Ovary (tissue), 7 donors: ENCODE measurements at regions not wholly inside any gene's neighbourhood (a gene's known extent, or its start where the extent isn't known, plus 50 kb on each side); places are given as distances from the start of the nearest gene placed in this dataset.

Experiments used
- DNase-seq, 5 donors: peaks; one replicate each; pipeline ENCODE4 v3.0.0-alpha.2; 2019 to 2020
- H3K27ac ChIP-seq, 2 donors: fragments of 200-600 bp; one replicate each; pipeline versions ENCODE4 v1.5.1 to v1.8.0; 2019 to 2022
- H3K27me3 ChIP-seq: fragments of 200-600 bp; one replicate; pipeline ENCODE4 v1.8.0; 2022
- H3K36me3 ChIP-seq: fragments of 200-600 bp; sonication (generic); one replicate; pipeline ENCODE4 v1.5.1; 2019
- H3K4me1 ChIP-seq: one replicate; pipeline ENCODE4 v1.8.1; 2013; ENCODE audit warnings: mild to moderate bottlenecking, moderate library complexity; ENCODE audit not compliant: insufficient read depth
- H3K4me3 ChIP-seq: fragments of 200-600 bp; sonication (generic); one replicate; pipeline ENCODE4 v1.5.1; 2017
- H3K9me3 ChIP-seq, 2 donors: fragments of 200-600 bp in 1 of 2; sonication (generic) in 1 of 2; one replicate each; pipeline versions ENCODE4 v1.5.1 to v1.8.1; 2013 to 2019; ENCODE audit warnings: mild to moderate bottlenecking in 1 of 2, moderate library complexity in 1 of 2
- EP300 ChIP-seq: sonication (generic); formaldehyde crosslinking; IDR thresholded peaks from one replicate; pipeline ENCODE4 v1.6.1; 2017; ENCODE audit warnings: antibody characterized with exemption
- POLR2A ChIP-seq: fragments of 450-650 bp; IDR thresholded peaks from one replicate; pipeline ENCODE4 v1.6.1; 2017; ENCODE audit warnings: antibody characterized with exemption, mild to moderate bottlenecking, moderate library complexity
- WGBS, 3 donors: extraction: QIAGEN DNeasy Blood & Tissue Kit in 1 of 3; methylation state at CpG; one replicate each; pipeline versions ENCODE4 v1.1.5 to v1.1.7; 2013 to 2017; 5-methylcytosine and 5-hydroxymethylcytosine counted together
- intact Hi-C, 4 donors: fragments of 100-400 bp; cut with DNase I; formaldehyde crosslinking; loops; one replicate each; pipeline versions ENCODE4 v1.11.0 to v1.15.1; 2022 to 2023
- TF ChIP-seq, protein P1 (sequence below), 3 donors: fragments of 450-650 bp in 2 of 3; fragments of 200-600 bp in 1 of 3; IDR thresholded peaks; one replicate each; pipeline versions ENCODE4 v1.5.1 to v1.8.0; 2016 to 2022; ENCODE audit warnings: antibody characterized with exemption in 3 of 3, mild to moderate bottlenecking in 1 of 3
- donor health status: DM: no; HTN: no; CAD: no; lungs with moderate emphysema.
- donor health status: DM: no; HTN: no; CAD: no.
- donor health status: Bipolar disorder and iron deficiency.
- donor health status: DM: no; HTN: no; CAD: no.
- donor health status: DM: yes; HTN: yes; CAD: no.

DNA sequence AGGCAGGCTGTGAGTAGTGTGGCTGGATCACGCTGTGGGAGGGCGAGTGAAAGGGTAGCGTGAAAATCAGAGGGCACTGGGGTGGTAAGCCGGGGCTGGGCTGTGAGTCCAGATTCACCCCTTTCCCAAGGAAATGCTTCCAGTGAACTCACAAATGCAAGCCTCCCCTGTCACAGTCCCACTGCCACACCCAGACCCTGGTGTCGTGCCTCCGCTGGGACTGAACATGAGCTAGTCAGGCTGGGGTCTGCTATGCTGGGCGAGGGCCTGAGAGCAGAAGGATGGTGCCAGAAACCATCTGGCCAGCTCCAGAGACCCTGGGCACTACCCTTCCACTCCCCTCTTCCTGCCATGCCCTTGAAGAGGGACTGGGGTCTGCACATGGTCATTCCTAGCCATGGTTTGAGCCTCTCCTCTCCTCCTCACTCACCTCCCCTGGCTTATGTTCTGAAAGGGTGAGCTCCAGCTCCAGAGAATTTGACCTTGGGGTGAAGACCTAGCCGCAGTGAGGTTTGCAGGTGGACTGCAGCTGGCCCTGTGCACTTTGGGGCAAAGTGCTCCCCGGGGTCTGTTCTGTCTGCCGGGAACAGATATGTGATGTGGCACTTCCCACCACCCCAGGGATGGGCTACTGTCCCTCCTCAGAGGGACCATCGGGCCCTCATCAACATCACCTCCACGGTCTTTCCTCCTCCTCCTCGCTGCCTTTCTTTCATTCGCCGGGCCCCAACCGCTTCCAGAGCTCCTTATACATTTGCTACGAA is 365.6 kb downstream of the RPS6KC1 start:
- H3K27ac ChIP-seq: no peak overlapping the region
- DNase-seq: no peak
- no peaks in the 10 kb centered on the region for H3K27me3 ChIP-seq
- no peaks in the 10 kb centered on the region for H3K36me3 ChIP-seq
- intact Hi-C loops: no loop called here
- WGBS, 3 donors: 78 to 86% (median 83%) methylated on average over 17 of the region's 17 CpGs
- H3K4me1 ChIP-seq: no peaks in the 10 kb centered on the region
- no peak overlapping the region for H3K4me3 ChIP-seq
- no peaks in the 10 kb centered on the region for H3K9me3 ChIP-seq
- TF ChIP-seq POLR2A (no peak), EP300 (no peak)
- TF ChIP-seq, protein P1, sequence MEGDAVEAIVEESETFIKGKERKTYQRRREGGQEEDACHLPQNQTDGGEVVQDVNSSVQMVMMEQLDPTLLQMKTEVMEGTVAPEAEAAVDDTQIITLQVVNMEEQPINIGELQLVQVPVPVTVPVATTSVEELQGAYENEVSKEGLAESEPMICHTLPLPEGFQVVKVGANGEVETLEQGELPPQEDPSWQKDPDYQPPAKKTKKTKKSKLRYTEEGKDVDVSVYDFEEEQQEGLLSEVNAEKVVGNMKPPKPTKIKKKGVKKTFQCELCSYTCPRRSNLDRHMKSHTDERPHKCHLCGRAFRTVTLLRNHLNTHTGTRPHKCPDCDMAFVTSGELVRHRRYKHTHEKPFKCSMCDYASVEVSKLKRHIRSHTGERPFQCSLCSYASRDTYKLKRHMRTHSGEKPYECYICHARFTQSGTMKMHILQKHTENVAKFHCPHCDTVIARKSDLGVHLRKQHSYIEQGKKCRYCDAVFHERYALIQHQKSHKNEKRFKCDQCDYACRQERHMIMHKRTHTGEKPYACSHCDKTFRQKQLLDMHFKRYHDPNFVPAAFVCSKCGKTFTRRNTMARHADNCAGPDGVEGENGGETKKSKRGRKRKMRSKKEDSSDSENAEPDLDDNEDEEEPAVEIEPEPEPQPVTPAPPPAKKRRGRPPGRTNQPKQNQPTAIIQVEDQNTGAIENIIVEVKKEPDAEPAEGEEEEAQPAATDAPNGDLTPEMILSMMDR (IDR thresholded peaks at IDR 0.05): no peak

DNA sequence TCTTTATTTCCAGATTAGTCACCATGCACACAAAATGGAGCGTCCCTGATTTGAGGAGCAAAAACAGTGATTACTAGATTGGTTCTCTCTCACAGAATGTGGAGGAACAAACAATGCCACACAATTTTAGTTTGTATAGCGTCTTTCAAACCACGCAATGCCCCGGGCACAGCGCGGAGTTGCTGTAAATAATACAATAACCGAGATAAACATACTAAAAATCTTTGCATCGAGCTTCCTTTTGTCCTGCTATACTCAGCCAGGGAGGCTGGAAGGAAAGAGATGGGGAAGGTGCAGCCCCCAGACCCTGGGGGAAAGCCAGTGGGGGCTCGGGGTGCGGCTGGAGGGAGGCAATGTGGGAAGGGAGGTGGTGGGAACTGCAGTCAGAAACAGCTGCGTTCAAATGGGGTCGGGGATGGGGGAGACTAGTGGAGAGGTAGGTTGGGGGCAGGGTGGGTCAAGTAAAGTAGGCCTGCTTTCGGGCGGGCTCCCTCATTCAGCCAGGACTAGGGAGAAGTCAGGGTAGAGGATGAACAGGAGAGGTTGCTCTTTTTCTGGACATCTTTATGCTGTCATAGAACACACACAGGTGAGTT is 366.3 kb downstream of the RPS6KC1 start:
- Histone ChIP-seq H3K27ac (no peak overlapping the region), H3K4me3 (no peak overlapping the region), H3K36me3 (no peaks in the 10 kb centered on the region), H3K4me1 (no peaks in the 10 kb centered on the region), H3K27me3 (no peaks in the 10 kb centered on the region), H3K9me3 (no peaks in the 10 kb centered on the region)
- DNase-seq: no peak
- intact Hi-C loops: no loop called here
- TF ChIP-seq, protein P1 (IDR thresholded peaks at IDR 0.05): no peak
- TF ChIP-seq POLR2A (no peak), EP300 (no peak)
- 89 to 90% (median 89%) methylated on average over 14 of the region's 14 CpGs for WGBS, 3 donors

GRCh38 chr1:213417846-213418245 is 366.8 kb downstream of the RPS6KC1 start:
- 61 to 79% (median 62%) methylated on average over 5 of the region's 5 CpGs for WGBS, 3 donors
- no peak overlapping the region for H3K4me3 ChIP-seq
- no peaks in the 10 kb centered on the region for H3K4me1 ChIP-seq
- intact Hi-C loops: no loop called here
- no peaks in the 10 kb centered on the region for H3K36me3 ChIP-seq
- no peaks in the 10 kb centered on the region for H3K27me3 ChIP-seq
- no peak overlapping the region for H3K27ac ChIP-seq
- no peaks in the 10 kb centered on the region for H3K9me3 ChIP-seq
- DNase-seq: no peak
- TF ChIP-seq EP300: no peak
- no peak for TF ChIP-seq POLR2A
- TF ChIP-seq, protein P1 (IDR thresholded peaks at IDR 0.05): no peak

DNA sequence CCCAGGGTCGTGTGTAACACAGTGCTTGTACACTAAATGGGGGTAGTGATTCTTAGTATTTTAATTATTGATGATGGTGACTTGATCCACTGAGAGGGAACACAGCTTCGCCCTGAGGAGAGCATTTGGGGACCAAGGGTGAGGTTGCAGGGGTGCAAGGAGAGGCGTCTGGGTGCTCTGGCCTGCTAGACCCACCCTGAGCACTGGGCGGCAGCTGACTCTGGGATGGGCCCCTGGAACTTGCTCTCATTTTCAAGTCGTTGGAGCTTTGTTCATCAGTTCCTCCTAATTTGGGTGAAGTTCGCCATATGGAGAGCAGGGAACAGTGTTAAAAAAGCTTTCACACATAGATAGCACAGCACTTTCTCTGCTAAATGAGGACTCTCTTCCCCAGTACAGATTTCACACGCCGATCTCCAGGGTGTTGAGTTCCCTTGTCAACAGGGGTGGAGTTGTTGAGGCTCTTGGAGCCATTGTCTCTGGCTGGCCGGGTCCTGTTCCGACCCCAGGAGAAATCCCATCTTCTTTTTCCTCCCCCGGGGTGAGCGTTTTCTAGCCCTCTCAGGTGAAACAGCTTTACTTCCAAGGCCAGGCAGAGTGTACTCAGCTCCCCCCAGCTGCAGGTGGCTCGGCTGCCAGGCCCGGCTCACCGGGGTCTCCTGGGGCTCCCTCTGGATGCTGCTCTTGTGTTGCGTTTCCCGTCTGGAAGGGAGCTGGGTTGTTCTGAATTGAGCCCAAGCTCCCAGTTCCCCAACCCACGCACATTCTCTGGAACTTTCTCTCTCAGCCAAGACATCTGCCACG is 367.4 kb downstream of the RPS6KC1 start:
- no peaks in the 10 kb centered on the region for H3K9me3 ChIP-seq
- H3K36me3 ChIP-seq: no peaks in the 10 kb centered on the region
- no peaks in the 10 kb centered on the region for H3K4me1 ChIP-seq
- no peak for DNase-seq
- H3K27me3 ChIP-seq: no peaks in the 10 kb centered on the region
- no peak for TF ChIP-seq EP300
- TF ChIP-seq, protein P1 (IDR thresholded peaks at IDR 0.05): no peak
- TF ChIP-seq POLR2A: no peak
- H3K27ac ChIP-seq: no peak overlapping the region
- intact Hi-C loops: no loop called here
- no peak overlapping the region for H3K4me3 ChIP-seq
- WGBS, 3 donors: 66 to 69% (median 67%) methylated on average over 19 of the region's 19 CpGs
